GM18858 (cell line): ENCODE measurements at regions not wholly inside any gene's neighbourhood (a gene's known extent, or its start where the extent isn't known, plus 50 kb on each side); places are given as distances from the start of the nearest gene placed in this dataset.
A peak's percentile ranks its signal among the peaks of the same experiment; 100 is the strongest.
"Not testable (repeated sequence)": the region's sequence is repeated elsewhere in the genome, so short reads cannot be mapped to it uniquely, and the experiment has no call there.

ENCODE experiments used
- ATAC-seq: cut with Tn5 transposase; IDR thresholded peaks from one replicate; pipeline ENCODE4 v1.9.1; 2021; ENCODE audit not compliant: unreplicated experiment

DNA sequence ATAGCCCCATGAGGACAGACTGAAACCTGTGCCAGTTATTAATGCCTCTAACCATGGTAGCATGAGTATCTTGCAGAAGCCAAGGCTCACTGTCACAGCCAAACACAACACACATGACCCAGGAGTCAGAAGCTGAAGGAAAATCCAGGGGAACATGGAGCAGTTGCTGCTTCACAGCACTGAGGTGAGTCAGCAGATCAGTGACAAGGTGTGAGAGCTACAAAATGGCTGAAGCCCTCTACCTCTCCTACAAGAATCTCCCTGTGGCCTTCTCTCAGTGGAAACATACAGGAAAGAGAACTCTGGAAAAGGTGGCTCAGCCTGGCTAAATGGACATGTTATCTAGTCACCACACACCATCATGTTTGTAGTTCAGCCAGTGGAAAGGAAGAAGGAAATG is 93.5 kb downstream of the NAB1 start:
- ATAC-seq, result no peak

DNA sequence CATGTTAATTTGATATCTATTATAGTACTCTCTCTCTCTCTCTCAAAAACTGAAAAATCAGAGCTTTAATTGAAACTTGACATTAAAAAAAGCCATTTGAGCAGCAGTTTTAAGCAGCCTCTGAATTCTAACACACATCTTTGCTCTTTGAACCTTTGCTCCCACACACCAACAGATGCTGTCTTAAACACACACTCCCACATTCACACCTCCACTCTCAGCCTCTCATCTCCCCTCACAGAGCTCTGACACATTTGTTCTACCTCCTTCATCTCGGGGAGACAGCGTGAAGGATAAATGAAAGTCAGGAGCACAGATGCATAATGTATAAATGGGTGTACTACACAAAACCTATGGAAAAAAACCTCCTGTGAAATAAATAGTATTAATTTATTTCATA is 95.2 kb downstream of the NAB1 start:
- no peak for ATAC-seq

DNA sequence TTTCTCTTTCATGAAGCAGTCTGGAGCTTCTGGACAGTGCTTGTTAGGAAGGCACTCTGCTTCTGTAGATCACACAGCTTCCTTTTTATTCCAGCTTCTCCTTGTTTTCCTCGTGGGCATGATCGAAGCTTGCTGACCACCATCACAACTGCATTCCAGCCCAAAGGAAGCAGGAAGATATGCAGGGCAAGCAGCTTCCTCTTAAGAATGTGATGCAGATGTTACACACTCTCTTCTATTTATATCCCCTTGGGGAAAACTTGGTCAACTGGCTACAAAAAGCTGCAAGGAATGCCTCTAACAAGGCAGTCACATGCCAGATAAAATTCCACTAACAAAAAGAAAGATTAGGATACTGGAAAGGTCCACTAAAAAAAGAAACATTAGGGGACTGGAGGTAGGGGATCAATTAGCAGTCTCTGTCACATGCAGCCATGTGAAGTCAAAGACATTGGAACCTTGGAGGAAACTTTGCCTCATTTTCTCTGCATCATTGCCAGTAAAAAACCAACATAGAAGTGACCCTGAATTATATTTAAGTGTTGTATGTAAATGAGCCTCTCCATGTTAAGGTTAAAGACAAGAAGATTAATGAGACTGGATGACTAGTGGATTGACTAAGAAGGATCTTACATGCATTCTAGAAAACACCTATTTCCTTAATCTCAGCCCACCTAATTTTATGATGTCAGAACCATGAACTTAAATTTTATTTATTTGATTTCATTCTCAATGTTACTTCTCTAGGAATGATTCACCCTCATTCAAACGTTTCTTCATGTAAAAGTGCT is 98.3 kb downstream of the NAB1 start:
- no peak for ATAC-seq

DNA sequence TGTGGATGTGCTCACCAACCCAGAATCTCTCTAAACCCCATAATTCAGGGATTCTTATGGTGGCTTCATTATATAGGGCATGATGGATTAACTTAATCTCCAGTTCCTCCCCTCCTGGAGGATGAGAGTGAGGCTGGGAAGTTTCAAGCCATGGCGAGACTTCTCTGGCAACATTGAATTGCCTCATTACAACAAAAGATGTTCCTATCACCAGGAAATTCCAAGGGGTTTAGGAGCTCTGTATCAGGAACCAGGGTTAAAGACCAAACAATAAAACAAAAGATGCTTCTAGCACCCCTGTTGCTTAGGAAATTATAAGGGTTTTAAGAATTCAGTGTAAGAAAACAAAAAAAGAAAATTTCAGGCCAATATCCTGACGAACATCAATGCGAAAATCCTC is 100.1 kb downstream of the NAB1 start:
- ATAC-seq, result no peak

DNA sequence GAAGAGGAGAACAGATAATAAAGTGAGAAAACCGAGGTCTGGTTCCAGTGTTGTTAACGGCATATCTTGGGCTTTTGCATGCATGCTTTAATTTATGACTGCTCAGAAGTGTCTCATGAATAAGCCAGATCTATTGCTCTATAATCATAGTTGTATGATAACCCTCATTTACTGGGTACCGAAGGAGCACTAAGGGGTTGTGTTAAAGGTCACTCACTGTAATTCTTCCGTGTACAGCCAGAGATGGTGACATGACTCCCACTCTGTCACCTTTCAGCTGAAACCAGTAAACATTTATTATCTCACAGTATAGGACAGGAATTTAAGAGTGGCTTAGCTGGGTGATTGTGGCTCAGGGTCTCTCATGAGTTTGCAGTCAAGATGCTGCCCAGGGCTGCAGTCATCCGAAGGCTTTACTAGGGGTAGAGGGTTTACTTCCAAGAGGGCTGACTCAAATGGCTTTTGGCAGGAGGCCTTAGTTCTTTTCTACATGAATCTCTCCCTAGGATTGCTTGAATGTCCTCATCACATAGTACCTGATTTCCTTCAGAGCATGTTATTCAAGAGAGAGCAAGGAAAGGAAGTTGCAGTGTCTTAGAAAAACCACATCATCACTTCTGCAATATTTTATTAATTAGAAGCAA is 107.0 kb downstream of the NAB1 start:
- ATAC-seq, result no peak

DNA sequence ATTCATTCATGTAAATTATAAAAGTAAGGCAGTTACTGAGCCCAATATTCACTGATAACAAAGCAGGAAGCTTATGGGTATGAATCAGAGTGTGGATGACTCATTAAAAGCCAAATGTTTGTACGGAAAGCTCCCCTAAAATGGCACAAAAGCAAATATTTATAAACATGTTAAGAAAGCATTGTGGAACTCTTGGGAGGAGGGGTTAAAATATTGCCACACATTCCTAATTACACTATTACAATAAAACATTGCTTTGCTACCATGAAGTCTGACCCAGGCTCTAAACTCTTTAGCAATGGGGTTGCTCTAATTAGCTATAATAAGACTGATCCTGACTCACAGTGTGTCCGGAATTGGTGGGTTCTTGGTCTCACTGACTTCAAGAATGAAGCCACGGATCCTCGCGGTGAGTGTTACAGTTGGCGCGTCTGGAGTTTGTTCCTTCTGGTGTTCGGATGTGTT is 110.9 kb downstream of the NAB1 start:
- no peak for ATAC-seq

DNA sequence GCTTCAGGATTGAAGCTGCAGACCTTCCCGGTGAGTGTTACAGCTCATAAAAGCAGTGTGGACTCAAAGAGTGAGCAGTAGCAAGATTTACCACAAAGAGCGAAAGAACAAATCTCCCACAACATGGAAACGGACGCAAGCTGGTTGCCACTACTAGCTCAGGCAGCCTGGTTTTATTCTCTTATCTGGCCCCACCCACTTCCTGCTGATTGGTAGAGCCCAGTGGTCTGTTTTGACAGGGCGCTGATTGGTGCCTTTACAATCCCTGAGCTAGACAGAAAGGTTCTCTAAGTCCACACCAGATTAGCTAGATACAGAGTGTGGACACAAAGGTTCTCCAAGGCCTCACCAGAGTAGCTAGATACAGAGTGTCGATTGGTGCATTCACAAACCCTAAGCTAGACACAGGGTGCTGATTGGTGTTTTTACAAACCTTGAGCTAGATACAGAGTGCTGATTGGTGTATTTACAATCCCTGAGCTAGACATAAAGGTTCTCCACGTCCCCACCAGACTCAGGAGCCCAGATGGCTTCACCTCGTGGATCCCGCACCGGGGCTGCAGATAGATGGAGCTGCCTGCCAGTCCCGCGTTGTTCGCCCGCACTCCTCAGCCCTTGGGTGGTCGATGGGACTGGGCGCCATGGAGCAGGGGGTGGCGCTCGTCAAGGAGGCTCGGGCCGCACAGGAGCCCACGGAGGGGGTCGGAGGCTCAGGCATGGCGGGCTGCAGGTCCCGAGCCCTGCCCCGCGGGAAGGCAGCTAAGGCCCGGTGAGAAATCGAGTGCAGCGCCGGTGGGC is 111.7 kb downstream of the NAB1 start:
- not testable (repeated sequence) for ATAC-seq

DNA sequence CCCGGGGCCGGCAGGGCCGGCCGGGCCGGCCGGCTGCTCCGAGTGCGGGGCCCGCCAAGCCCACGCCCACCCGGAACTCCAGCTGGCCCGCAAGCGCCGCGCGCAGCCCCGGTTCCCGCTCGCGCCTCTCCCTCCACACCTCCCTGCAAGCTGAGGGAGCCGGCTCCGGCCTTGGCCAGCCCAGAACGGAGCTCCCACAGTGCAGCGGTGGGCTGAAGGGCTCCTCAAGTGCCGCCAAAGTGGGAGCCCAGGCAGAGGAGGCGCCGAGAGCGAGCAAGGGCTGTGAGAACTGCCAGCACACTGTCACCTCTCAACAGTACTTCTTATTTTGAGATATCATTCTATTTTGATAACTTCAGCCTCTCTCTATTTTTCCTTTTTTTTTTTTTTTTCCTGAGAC is 112.3 kb downstream of the NAB1 start:
- ATAC-seq, result not testable (repeated sequence)

DNA sequence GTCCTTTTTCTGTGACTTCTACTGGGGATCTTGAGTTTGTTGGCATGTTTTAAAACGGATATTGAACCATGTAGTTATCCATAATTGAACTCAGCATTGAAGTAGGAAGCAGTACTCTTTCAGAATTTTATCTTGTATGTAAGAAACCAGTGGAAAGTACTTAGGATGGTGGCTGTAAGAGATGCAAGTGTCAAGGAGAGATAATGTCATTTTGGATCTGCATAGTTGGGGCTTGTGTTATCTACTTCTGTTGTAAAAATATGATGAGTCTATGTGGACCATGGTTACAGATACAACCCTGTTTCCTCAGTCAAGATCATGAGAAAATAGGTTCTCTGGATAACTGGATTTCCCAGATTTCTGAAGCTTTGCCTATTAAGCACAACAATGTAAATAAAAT is 113.7 kb downstream of the NAB1 start:
- ATAC-seq, result no peak

DNA sequence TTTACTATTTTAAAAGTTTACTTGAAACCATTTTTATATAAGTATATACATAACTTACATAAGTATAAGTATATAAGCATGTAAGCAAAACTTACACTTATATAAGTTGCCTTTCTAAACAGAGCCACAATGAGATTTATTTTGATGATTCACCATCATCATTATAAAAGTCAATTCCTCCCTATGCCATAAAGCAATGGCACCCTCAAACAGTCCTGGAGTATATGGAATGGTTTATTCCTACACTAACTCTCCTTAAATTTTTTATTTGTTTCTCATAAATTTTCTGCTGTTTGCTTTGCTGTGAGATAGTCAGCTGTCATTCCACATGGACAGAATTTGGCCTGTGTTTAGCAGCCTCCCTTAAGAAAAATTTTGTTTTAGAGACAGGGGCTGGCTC is 114.2 kb downstream of the NAB1 start:
- no peak for ATAC-seq

DNA sequence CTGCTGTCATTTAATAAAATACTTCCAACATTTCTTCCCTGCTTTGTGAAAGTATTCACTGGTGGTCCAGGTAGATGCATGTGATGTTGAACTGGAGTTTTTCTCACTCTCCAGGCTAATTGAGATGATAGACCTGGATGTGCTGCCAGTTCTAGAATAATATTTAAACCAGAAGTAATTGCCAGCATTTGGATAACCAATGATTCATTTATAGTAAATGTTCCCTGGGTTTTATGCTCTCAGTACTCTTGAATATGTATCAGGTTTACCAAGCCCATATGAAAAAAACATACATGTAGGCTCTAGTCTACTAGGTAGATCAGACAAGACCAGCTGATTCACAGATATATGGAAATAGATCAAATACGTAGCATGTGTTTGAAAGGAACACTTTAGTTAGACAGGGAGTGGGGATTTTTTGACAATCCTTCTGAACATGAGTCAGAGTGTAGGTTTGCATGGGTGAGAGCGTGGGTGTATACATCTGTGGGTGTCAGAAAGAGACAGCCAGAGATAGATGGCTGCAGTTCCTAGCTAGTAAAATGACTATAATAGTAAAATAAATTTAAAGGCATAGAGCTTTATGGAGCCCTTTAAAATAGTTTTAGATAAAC is 115.1 kb downstream of the NAB1 start:
- ATAC-seq, result peak; percentile 82

DNA sequence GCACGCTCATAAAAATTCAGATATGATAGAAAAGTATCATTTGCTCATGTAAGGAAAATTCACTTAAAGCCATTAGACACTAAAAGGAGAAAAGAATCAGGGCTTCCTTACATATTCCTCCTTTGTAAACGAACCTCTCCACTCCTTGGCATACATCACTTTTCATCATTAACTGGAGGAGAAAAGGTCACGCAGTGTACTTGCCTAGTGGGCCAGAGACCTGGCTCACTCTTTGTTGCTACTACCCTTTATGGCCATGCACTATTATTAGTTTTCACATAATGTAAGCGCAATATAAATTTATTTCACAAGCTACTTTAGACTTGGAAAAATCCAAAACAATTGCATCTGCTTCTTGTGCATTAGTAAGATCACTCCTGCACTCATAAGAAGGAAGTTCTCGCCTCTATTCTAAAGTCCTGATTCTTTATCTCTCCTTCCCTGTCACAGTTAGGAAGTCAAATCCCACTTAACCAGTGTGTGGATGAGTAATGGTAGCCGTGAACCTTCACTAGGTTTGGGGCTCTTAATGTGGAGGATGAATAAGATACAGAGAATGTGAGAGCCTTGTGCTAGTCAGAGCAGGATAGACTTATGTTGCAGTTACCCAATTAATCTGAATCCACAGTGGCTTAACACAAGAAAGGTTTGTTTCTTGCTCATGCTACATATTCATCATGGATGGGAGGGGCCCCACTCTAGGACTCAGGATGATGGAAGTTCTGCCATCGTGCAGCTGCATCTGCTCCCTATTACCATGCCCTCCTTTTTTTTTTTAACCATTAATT is 115.0 kb upstream of the GLS start:
- no peak for ATAC-seq

DNA sequence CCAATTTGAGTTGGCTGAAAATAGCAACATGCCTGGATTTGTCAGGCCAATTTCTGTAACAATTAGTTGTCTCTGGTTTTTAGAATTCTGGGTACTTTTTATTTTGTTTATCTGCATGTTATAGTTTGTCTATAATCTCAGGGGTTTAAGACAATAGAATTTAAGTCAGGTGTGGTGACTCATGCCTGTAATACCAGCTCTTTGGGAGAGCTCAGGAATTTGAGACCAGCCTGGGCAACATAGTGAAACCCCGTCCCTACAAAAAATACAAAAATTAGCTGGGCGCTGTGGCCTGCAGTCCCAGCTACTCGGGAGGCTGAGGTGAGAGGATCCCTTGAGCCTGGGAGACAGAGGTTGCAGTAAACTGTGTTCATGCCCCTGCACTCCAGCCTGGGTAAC is 114.4 kb upstream of the GLS start:
- no peak for ATAC-seq

DNA sequence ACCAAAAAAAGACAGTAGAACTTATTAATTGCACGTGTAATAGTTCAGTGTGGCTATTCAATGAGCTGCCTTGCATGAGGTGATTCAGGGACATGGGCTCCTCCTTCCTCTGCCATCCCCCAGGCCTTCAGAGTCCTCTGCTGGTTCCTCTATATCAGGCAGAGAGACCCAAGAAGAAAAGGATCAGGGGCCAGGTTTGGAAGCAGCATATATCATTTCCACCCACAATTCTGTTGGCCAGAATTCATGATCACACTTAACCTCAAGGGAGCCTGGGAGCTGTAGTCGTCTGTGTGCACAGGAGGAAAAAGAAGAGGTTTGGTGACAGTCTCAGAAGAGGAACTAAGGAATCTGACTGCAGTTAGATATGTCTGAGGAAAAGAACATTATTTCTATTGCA is 114.0 kb upstream of the GLS start:
- ATAC-seq, result no peak

DNA sequence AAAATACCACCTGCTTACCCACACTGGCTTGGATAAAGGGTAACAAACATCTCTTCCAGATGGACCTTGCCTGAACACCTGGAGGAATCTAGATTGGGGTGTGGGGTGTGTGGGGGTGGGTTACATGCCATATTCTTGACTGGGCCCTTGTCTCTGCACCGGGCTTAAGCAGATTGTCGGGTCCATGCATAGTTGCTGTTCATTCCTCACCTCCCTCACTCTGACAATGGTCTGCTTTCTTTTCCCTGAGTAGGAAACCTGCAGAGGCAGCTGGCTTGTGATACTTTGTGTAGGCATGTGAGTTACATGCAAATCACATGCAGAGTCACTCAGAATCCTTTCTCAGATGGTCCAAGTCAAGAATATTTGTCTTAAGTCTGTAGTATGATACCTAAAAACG is 112.8 kb upstream of the GLS start:
- ATAC-seq, result no peak

DNA sequence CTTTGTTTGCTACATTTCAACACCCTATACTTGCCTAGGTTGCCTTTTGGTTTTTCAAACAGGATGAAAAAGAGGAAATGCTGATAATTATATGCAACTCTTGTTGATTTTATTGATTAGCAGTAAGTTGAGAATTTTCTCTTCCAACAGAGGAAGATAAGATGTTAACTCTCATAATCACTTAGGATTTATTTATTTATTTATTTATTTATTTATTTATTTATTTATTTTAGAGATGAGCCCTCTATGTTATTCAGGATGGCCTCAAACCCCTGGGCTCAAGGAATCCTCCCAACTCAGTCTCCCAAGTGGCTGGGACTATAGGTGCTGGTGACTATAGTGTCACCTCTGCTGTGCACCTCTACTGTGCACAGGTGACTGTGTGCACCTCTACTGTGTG is 111.4 kb upstream of the GLS start:
- no peak for ATAC-seq

DNA sequence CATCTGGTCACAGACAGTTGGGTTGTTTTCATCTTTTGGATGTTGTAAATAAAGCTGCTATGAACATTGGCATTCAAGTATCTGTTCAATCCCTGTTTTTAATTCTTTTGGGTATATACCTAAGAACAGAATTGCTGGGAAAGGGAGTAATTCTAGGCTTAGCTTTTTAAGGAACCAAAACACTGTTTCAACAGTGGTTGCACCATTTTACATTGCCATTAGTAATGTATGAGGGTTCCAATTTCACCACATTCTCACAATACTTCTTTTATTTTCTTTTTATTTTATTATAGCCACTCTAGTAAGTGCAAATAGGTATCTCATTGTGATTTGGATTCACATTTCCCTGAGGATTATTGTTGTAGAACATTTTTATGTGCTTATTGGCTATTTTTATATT is 108.9 kb upstream of the GLS start:
- no peak for ATAC-seq

DNA sequence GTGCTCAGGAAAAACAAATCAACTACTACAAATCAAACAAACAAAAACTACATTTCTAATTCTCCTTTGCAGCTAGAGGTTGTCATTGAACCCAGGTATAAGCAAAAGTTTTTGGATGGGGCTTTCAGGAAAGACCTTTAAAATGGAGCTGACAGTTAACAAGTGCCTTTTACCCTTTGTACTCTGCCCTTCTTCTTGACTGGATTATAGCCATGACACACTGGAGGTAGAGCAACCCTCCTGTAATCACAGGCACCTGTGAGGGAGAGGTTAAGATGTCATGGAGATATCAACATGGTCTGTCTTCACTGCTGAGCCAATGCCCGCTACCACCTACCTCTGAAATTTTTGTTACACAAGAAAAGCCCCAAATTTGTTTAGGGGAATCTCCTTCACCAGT is 100.0 kb upstream of the GLS start:
- no peak for ATAC-seq

DNA sequence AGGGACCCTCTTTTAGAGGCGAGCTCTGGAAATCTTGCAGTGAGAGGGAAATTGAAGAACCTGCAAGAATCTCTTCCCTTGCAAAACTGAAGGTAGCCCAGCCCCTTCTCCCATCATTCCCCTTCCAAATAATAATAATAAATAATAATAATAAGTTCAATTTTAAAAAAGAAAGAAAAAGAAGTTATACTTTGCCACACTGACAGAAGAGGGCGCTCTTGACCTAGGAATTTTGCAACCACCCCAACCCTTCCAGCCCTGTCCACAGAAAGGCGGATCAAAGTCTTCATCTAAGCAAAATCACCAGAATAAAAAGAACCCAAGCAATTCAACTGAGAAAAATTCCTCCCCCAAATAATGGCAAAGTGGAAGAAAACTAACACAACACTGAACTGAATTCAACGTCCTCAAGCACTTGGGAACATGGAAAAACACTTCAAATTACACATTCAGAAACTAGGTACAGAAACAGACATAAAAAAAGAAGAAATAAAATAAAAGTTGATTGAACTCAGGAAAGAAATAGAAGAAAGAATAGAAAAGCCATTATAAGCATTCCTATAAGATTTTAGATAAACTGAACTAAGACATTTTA is 98.9 kb upstream of the GLS start:
- no peak for ATAC-seq

DNA sequence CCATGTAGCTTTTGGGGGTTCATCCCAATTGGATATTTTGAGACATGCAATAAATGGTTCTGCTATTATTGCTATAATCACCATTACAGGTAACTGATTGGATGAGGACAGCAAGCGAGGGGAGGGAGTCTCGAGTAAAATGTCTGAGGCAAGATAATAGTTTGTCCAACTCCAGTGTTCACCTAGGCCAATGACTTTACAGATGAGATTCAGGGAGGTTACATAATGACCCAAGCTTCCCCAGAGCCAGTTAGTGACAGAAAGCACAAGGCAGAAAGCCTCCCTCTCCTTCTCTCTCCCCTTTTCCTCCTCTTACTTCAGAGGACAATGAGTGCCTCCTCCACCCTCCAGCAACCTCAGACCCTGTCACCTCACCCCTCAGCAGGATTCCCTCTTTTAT is 98.4 kb upstream of the GLS start:
- no peak for ATAC-seq
